GM13977 (cell line): ENCODE measurements at regions not wholly inside any gene's neighbourhood (a gene's known extent, or its start where the extent isn't known, plus 50 kb on each side); places are given as distances from the start of the nearest gene placed in this dataset.
"Not testable (repeated sequence)": the region's sequence is repeated elsewhere in the genome, so short reads cannot be mapped to it uniquely, and the experiment has no call there.

Experiments used
- DNase-seq: peaks from one replicate; pipeline ENCODE4 v3.0.0; 2012; ENCODE audit warnings: low spot score
- CTCF ChIP-seq: IDR thresholded peaks from 2 replicates; pipeline ENCODE4 v1.5.1; 2012; ENCODE audit warnings: mild to moderate bottlenecking, control low read depth; ENCODE audit not compliant: insufficient read depth; ENCODE audit errors: extremely low read depth, missing control alignments
- in situ Hi-C: fragments of 300-500 bp; cut with MboI; formaldehyde crosslinking; loops from one replicate; pipeline ENCODE4 v1.12.0; 2022; ENCODE audit warnings: low sequenced_read_pairs, low pct_unique_long_range_greater_than_20kb, mixed read lengths, inconsistent platforms; ENCODE audit not compliant: unreplicated experiment

DNA sequence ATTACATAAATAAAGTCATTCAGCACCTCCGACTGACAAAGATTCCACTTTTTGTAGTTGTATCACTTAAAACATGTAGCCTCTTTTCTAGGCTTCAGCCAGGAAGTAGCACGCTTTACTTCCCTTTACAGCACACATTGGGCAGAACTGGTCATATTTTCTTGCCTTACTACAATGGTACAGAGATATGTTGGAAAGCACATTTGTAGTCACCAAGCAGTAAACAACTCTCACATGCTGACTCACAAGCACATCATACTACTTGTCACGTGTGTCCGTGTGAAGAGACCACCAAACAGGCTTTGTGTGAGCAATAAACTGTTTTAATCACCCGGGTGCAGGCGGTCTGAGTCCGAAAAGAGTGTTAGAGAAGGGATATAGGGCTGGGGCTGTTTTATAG is 1071.8 kb downstream of the DNAJB9 start:
- TF ChIP-seq CTCF, result no peak
- in situ Hi-C loops, result no loop called here
- DNase-seq, result no peak

- in situ Hi-C loops, result no loop called here
- no peak for DNase-seq
- no peak for TF ChIP-seq CTCF
Observed at GRCh38 chr7:109646124-109646523, 1076.5 kb downstream of the DNAJB9 start.

GRCh38 chr7:109646594-109646993 is 1076.9 kb downstream of the DNAJB9 start:
- in situ Hi-C loops, DNase-seq: not testable (repeated sequence)

DNA sequence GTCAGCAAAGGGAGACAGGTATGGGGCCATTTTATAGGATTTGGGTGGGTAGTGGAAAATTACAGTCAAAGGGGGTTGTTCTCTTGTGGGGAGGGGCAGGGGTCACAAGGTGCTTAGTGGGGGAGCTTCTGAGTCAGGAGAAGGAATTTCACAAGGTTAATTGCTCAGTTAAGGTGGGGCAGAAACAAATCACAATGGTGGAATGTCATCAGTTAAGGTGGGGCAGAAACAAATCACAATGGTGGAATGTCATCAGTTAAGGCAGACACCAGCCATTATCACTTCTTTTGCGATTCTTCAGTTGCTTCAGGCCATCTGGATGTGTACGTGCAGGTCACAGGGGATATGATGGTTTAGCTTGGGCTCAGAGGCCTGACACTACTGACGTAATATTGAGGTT is 1077.6 kb downstream of the DNAJB9 start:
- DNase-seq, in situ Hi-C loops: not testable (repeated sequence)

DNA sequence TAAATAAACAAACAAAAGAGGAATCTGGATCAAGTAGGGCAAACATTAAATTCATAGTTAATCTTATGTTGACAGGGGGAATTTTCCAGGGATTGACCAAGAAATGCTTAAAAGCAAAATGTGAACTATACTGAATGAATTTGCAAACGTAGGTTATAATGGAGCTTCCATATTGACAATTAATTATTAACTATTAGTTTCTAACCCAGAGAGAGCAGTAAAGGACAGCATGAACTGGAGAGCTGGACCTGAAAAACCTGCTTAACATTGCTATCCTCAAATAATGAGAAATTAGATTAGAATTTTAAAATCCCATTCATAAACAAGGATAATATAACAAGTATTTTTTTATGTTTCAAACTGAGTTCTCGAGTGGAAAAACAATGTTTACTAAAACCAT is 1089.6 kb downstream of the DNAJB9 start:
- no peak for TF ChIP-seq CTCF
- in situ Hi-C loops, result no loop called here
- DNase-seq, result no peak

DNA sequence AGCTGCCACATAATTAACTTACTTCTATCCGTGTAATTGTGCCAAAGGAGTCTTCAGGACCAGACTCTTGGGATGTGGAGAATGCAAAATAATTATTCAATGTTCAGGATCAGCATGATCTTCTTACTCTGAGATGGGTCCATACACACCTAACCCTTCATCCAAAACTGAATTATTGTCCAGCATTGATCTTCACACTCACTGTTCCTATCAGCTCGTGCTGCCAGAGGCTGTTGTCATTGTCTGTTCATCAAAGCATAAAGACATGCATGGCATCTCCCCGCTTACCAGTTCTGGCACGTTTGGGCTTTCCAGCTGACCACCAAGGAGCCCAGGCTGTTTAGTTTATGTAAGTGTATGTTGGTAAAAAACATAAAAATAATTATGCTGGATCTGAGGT is 1090.7 kb downstream of the DNAJB9 start:
- TF ChIP-seq CTCF, result no peak
- in situ Hi-C loops, result no loop called here
- no peak for DNase-seq

- TF ChIP-seq CTCF, result no peak
- in situ Hi-C loops, result no loop called here
- no peak for DNase-seq
Observed at GRCh38 chr7:109663806-109664205, 1094.1 kb downstream of the DNAJB9 start.

DNA sequence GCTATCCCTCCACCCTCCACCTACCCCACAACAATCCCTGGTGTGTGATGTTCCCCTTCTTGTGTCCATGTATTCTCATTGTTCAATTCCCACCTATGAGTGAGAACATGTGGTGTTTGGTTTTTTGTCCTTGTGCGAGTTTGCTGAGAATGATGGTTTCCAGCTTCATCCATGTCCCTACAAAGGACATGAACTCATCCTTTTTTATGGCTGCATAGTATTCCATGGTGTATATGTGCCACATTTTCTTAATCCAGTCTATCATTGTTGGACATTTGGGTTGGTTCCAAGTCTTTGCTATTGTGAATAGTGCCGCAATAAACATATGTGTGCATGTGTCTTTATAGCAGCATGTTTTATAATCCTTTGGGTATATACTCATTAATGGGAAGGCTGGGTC is 1117.6 kb downstream of the DNAJB9 start:
- in situ Hi-C loops, DNase-seq: not testable (repeated sequence)

- in situ Hi-C loops, DNase-seq: not testable (repeated sequence)
Observed at GRCh38 chr7:109692613-109693012, 1122.9 kb downstream of the DNAJB9 start.
